ENCODE measurements at regions not wholly inside any gene's neighbourhood (a gene's known extent, or its start where the extent isn't known, plus 50 kb on each side); places are given as distances from the start of the nearest gene placed in this dataset.
A peak's percentile ranks its signal among the peaks of the same experiment; 100 is the strongest.
"Not testable (repeated sequence)": the region's sequence is repeated elsewhere in the genome, so short reads cannot be mapped to it uniquely, and the experiment has no call there.

DNA sequence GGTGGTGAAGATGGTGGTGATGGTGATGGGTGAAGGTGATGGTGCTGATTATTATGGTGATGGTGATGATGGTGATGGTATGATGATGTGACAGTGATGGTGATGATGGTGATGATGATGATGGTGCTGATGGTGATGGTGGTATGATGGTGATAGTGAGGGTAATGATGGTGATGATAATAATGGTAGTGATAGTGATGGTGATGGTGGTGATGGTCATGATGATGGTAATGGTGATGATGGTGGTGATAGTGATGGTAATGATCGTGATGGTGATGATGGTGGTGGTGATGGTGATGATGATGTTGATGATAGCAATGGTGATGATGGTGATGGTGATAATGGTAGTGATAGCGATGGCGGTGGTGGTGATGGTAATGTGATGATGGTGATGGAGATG lies 197.9 kb upstream of the ALG10B start:
- H3K27me3 ChIP-seq (ENCODE audit: insufficient read depth, low read length), result no peaks in the 10 kb centered on the region
- peaks cover 88% of the 10 kb centered on the region for H3K9me3 ChIP-seq (ENCODE audit: insufficient read depth, low read depth, low read length)
- 94% methylated on average over 3 of the region's 3 CpGs for WGBS

GRCh38 chr12:38120438-38120837 lies 196.1 kb upstream of the ALG10B start:
- 61% methylated on average over 5 of the region's 5 CpGs for WGBS
- no peak overlapping the region for H3K9ac ChIP-seq (ENCODE audit: low read depth, low read length)
- H3K27me3 ChIP-seq (ENCODE audit: insufficient read depth, low read length), result no peaks in the 10 kb centered on the region
- no peak overlapping the region for H3K4me3 ChIP-seq (ENCODE audit: low read length)
- H3K9me3 ChIP-seq (ENCODE audit: insufficient read depth, low read depth, low read length), result peaks cover 87% of the 10 kb centered on the region
- H3K36me3 ChIP-seq (ENCODE audit: insufficient read depth, low read length), result no peaks in the 10 kb centered on the region
- no peaks in the 10 kb centered on the region for H3K4me1 ChIP-seq (ENCODE audit: insufficient read depth, low read length)
- no peak overlapping the region for H3K27ac ChIP-seq (ENCODE audit: low read depth, low read length)

More for the DNA sequence above, 197.9 kb upstream of the ALG10B start:
- H3K9ac ChIP-seq (ENCODE audit: low read depth, low read length), result no peak overlapping the region
- no peak overlapping the region for H3K27ac ChIP-seq (ENCODE audit: low read depth, low read length)
- no peaks in the 10 kb centered on the region for H3K4me1 ChIP-seq (ENCODE audit: insufficient read depth, low read length)
- 0 out of 2 replicates have a peak overlapping the region, but pooled peaks have one; percentile 5 for H3K4me3 ChIP-seq (ENCODE audit: low read length)
- H3K36me3 ChIP-seq (ENCODE audit: insufficient read depth, low read length), result no peaks in the 10 kb centered on the region

- not testable (repeated sequence) for H3K4me3 ChIP-seq (ENCODE audit: low read length); H3K27ac ChIP-seq (ENCODE audit: low read depth, low read length)
These were observed 193.5 kb upstream of the ALG10B start for GRCh38 chr12:38123028-38123427.

DNA sequence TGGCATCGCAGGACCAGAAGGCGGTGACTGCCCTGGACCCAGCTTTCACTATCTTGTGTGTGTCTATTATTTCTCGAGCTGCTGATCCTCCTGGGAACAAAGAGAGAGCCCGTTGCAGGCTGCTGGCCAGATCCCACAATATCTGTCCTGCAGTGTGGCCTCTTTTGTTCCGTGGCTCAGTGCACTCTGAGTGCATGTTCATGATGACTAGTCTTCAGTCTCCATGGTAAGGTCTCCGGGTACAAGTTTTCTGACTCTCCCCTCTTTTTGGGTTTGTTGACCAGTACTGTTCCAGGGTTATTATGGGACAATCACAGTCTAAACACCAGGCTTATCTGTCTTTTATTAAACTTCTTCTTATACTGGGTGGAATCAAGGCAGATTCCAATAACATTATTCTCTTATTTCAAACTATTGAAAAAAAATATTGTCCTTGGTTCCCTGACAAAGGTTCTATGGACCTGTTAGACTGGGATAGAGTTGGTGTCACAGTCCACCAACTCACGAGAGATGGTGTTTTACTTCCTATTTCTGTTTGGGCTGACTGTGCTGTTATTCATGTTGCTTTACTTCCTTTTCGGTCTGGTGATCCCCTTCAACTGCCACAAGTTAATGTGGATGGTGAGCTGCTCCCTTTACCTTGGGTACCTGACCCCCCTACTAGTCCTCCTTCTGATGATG lies 192.9 kb upstream of the ALG10B start:
- no peaks in the 10 kb centered on the region for H3K27me3 ChIP-seq (ENCODE audit: insufficient read depth, low read length)
- H3K27ac ChIP-seq (ENCODE audit: low read depth, low read length), result no peak overlapping the region
- H3K4me3 ChIP-seq (ENCODE audit: low read length), result no peak overlapping the region
- no peaks in the 10 kb centered on the region for H3K4me1 ChIP-seq (ENCODE audit: insufficient read depth, low read length)
- H3K9me3 ChIP-seq (ENCODE audit: insufficient read depth, low read depth, low read length), result peaks cover 81% of the 10 kb centered on the region
- WGBS, result 78% methylated on average over 8 of the region's 8 CpGs
- H3K9ac ChIP-seq (ENCODE audit: low read depth, low read length), result no peak overlapping the region
- H3K36me3 ChIP-seq (ENCODE audit: insufficient read depth, low read length), result no peaks in the 10 kb centered on the region

More at GRCh38 chr12:38123028-38123427, 193.5 kb upstream of the ALG10B start:
- H3K4me1 ChIP-seq (ENCODE audit: insufficient read depth, low read length); H3K36me3 ChIP-seq (ENCODE audit: insufficient read depth, low read length); H3K9ac ChIP-seq (ENCODE audit: low read depth, low read length); H3K27me3 ChIP-seq (ENCODE audit: insufficient read depth, low read length): not testable (repeated sequence)
- WGBS, result 68% methylated on average over 2 of the region's 2 CpGs
- peaks cover 84% of the 10 kb centered on the region for H3K9me3 ChIP-seq (ENCODE audit: insufficient read depth, low read depth, low read length)

GRCh38 chr12:38124247-38125012 lies 192.1 kb upstream of the ALG10B start:
- Histone ChIP-seq H3K27me3 (ENCODE audit: insufficient read depth, low read length) (no peaks in the 10 kb centered on the region), H3K27ac (ENCODE audit: low read depth, low read length) (no peak overlapping the region), H3K36me3 (ENCODE audit: insufficient read depth, low read length) (no peaks in the 10 kb centered on the region), H3K9me3 (ENCODE audit: insufficient read depth, low read depth, low read length) (peaks cover 81% of the 10 kb centered on the region), H3K4me1 (ENCODE audit: insufficient read depth, low read length) (no peaks in the 10 kb centered on the region), H3K4me3 (ENCODE audit: low read length) (no peak overlapping the region), H3K9ac (ENCODE audit: low read depth, low read length) (no peak overlapping the region)
- 45% methylated on average over 1 of the region's 3 CpGs for WGBS

- Histone ChIP-seq H3K36me3 (ENCODE audit: insufficient read depth, low read length) (no peaks in the 10 kb centered on the region), H3K27ac (ENCODE audit: low read depth, low read length) (no peak overlapping the region), H3K4me3 (ENCODE audit: low read length) (no peak overlapping the region), H3K9me3 (ENCODE audit: insufficient read depth, low read depth, low read length) (peaks cover 90% of the 10 kb centered on the region), H3K9ac (ENCODE audit: low read depth, low read length) (no peak overlapping the region), H3K27me3 (ENCODE audit: insufficient read depth, low read length) (no peaks in the 10 kb centered on the region), H3K4me1 (ENCODE audit: insufficient read depth, low read length) (no peaks in the 10 kb centered on the region)
- WGBS, result 51% methylated on average over 2 of the region's 2 CpGs
These were observed 184.4 kb upstream of the ALG10B start for GRCh38 chr12:38132139-38132538.

DNA sequence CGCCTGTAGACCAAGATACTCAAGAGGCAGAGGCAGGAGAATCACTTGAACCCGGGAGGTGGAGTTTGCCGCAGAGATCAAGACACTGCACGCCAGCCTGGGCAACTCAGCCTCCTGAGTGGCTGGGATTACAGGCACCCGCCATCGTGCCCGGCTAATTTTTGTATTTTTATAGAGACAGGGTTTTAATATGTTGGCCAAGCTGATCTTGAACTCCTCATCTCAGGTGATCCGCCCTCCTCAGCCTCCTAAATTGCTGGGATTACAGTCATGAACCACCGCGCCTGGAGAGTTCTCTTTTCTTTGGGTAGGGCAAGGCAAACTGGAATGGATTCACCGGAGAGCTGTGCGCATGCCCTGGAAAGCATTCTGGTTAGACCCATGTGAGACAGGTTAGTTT lies 179.3 kb upstream of the ALG10B start:
- H3K4me1 ChIP-seq (ENCODE audit: insufficient read depth, low read length), result no peaks in the 10 kb centered on the region
- H3K9me3 ChIP-seq (ENCODE audit: insufficient read depth, low read depth, low read length), result peaks cover 89% of the 10 kb centered on the region
- H3K9ac ChIP-seq (ENCODE audit: low read depth, low read length), result no peak overlapping the region
- no peaks in the 10 kb centered on the region for H3K36me3 ChIP-seq (ENCODE audit: insufficient read depth, low read length)
- 94% methylated on average over 12 of the region's 12 CpGs for whole genome bisulfite sequencing
- H3K27ac ChIP-seq (ENCODE audit: low read depth, low read length), result no peak overlapping the region
- no peak overlapping the region for H3K4me3 ChIP-seq (ENCODE audit: low read length)
- no peaks in the 10 kb centered on the region for H3K27me3 ChIP-seq (ENCODE audit: insufficient read depth, low read length)

- Histone ChIP-seq H3K4me3 (ENCODE audit: low read length) (no peak overlapping the region), H3K27ac (ENCODE audit: low read depth, low read length) (no peak overlapping the region), H3K4me1 (ENCODE audit: insufficient read depth, low read length) (no peaks in the 10 kb centered on the region), H3K36me3 (ENCODE audit: insufficient read depth, low read length) (no peaks in the 10 kb centered on the region), H3K9ac (ENCODE audit: low read depth, low read length) (no peak overlapping the region), H3K27me3 (ENCODE audit: insufficient read depth, low read length) (no peaks in the 10 kb centered on the region), H3K9me3 (ENCODE audit: insufficient read depth, low read depth, low read length) (peaks cover 89% of the 10 kb centered on the region)
- WGBS, result 91% methylated on average over 16 of the region's 16 CpGs
These were observed 178.9 kb upstream of the ALG10B start for GRCh38 chr12:38137716-38138115.

- Histone ChIP-seq H3K36me3 (ENCODE audit: insufficient read depth, low read length) (no peaks in the 10 kb centered on the region), H3K4me3 (ENCODE audit: low read length) (no peak overlapping the region), H3K27me3 (ENCODE audit: insufficient read depth, low read length) (no peaks in the 10 kb centered on the region), H3K27ac (ENCODE audit: low read depth, low read length) (no peak overlapping the region), H3K9me3 (ENCODE audit: insufficient read depth, low read depth, low read length) (peaks cover 87% of the 10 kb centered on the region), H3K9ac (ENCODE audit: low read depth, low read length) (no peak overlapping the region), H3K4me1 (ENCODE audit: insufficient read depth, low read length) (no peaks in the 10 kb centered on the region)
- WGBS, result 70% methylated on average over 52 of the region's 54 CpGs
These were observed 178.1 kb upstream of the ALG10B start for GRCh38 chr12:38138225-38139221.

DNA sequence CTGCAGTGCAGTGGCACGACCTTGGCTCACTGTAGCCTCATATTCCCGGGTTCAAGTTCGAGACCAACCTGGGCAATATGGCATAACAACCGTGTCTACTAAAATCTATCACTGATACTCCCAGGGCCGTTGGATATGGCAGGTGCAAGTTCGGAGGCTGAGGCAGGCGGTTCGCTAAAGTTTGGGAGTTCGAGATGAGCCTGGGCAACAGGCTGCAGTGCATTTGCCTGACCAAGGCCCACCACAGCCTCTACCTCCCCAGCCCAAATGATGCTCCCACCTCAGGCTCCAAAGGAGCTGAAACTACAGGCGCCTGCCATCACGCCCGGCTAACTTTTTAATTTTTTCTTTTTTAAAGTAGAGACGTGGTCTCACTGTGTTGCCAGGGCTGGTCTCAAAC lies 177.1 kb upstream of the ALG10B start:
- peaks cover 87% of the 10 kb centered on the region for H3K9me3 ChIP-seq (ENCODE audit: insufficient read depth, low read depth, low read length)
- H3K4me1 ChIP-seq (ENCODE audit: insufficient read depth, low read length), result no peaks in the 10 kb centered on the region
- no peak overlapping the region for H3K27ac ChIP-seq (ENCODE audit: low read depth, low read length)
- H3K9ac ChIP-seq (ENCODE audit: low read depth, low read length), result no peak overlapping the region
- no peaks in the 10 kb centered on the region for H3K27me3 ChIP-seq (ENCODE audit: insufficient read depth, low read length)
- H3K4me3 ChIP-seq (ENCODE audit: low read length), result no peak overlapping the region
- H3K36me3 ChIP-seq (ENCODE audit: insufficient read depth, low read length), result no peaks in the 10 kb centered on the region
- 79% methylated on average over 13 of the region's 13 CpGs for WGBS

DNA sequence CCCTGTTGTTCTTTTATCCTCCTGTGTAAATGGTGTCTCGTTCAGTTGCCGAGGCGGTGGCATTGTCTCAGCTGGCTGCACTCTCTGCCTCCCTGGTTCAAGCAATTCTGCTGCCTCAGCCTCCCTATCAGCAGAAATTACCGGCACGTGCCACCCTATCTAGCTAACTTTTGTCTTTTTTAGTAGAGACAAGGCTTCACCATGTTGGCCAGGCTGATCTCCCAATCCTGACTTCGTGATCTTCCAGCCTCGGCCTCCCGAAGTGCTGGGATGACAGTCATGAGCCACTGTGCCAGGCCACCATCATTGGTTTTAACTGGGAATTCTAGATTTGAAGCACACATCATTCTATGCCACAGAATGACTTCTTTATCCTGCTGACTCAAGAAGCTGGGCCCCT lies 175.3 kb upstream of the ALG10B start:
- WGBS, result 89% methylated on average over 8 of the region's 8 CpGs
- H3K4me1 ChIP-seq (ENCODE audit: insufficient read depth, low read length), result no peaks in the 10 kb centered on the region
- no peak overlapping the region for H3K9ac ChIP-seq (ENCODE audit: low read depth, low read length)
- no peak overlapping the region for H3K27ac ChIP-seq (ENCODE audit: low read depth, low read length)
- peaks cover 86% of the 10 kb centered on the region for H3K9me3 ChIP-seq (ENCODE audit: insufficient read depth, low read depth, low read length)
- no peak overlapping the region for H3K4me3 ChIP-seq (ENCODE audit: low read length)
- H3K36me3 ChIP-seq (ENCODE audit: insufficient read depth, low read length), result no peaks in the 10 kb centered on the region
- no peaks in the 10 kb centered on the region for H3K27me3 ChIP-seq (ENCODE audit: insufficient read depth, low read length)
